GM18870 (cell line): ENCODE measurements at regions not wholly inside any gene's neighbourhood (a gene's known extent, or its start where the extent isn't known, plus 50 kb on each side); places are given as distances from the start of the nearest gene placed in this dataset.

ENCODE experiments used
- ATAC-seq: cut with Tn5 transposase; IDR thresholded peaks from one replicate; pipeline ENCODE4 v1.9.1; 2021; ENCODE audit warnings: moderate library complexity; ENCODE audit not compliant: unreplicated experiment

DNA sequence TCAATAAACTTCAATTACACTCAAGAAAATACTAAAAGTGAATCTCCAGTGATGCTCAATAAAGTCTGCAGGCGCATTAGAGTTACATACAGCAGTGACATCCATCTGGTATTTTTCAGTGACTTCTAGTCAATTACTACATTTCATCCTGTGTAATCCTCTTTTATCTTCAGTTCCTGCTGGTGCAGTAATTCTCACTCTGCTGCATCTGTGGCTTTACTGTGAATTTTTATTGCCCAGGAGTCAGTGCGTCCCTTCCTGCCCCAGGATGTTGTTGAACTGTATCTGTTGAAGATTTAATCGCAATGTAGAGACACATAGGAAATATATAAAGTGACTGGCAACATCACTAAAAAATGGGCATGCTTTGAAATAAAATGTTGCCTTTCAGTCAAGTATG, 196.3 kb upstream of the TMTC4 start:
- ATAC-seq = no peak

DNA sequence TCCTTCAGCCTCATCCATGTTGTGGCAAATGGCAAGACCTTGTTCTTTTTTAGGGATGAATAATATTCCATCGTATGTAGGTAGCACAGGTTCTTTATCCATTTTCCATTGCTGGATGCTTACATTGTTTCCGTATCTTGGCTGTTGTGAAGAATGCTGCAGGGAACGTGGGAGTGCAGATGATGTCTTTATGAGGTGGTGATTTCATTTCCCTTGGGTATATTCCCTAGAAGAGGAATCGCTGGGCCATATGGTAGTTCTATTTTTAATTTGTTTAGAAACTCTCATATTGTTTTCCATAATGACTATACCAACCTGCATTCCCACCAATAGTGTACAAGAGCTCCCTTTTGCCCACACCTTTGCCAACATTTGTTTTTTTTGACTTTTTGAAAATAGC, 186.3 kb upstream of the TMTC4 start:
- no peak for ATAC-seq

DNA sequence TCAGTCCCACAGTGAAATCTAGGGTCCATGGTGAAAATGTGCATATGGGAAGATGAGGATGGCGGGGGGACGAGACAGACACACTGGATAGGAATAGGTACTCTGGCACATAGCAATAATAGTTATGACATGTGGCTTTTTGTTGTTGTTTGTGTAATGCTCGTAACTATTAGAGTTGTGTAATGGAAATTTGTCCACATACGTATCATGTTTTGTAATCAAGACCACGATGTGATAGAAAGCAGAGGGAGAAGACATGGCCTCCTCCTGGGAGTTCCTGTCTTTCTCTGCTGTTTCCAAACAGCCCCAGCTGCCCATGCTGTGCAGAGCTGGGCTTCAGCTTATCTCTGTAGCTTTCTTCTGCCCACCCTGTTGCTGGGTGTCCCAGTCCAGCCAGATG, 185.3 kb upstream of the TMTC4 start:
- ATAC-seq = no peak

DNA sequence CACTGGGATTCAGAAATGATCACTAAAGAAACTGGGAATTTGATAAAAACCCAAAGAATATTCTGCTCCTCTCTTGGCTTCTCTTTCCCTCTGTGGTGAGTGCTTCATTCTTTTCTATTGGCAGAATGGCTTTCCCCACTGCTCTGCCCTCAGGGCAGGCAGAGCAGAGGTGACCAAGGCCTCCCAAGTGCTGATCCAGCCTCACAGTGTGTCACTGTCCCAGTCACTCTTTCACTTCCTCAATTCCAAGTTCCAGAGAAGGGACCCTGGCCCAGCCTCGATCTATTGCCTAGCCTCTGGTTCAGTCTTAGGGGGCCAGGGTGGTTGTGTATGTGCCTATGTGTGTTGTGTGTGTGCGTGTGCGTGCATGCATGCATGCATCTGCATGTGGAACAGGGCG, 180.6 kb upstream of the TMTC4 start:
- ATAC-seq = no peak

DNA sequence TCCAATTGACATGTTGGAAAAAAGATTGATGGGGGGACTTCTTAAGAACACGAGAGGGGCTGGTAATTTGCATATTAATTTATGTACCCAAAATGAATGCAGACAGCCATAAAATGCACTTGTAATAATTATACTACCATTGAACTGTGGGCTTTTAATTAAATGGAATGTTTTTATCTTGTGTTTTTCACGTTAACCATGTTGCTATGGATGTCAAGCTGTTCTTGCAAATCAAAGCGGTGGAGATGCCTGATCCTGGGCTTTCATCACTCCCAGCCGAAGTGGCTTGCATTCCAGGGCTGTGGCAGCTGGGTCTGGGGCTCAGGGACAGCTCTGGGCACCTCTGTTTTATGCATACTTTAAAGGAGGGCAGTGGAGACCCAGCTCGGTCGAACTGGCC, 179.4 kb upstream of the TMTC4 start:
- ATAC-seq = no peak

DNA sequence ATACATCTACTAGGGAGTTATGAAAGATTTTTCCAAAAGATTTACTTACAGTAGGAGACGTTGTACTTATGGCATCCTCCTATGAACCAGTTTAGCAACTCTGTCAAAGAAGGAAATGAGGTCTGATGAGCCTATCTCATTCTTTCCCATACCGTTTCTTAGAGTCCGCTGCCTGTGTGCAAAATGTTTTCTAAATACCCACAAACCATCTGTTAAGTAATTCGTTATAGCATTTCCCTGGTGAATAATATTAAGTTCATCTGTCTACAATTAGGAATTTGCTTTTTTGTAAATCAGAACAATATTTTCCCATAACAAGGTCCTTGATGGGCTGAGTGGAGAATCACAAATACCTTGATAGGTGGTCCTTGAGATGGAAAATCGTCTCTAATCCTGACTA, 178.8 kb upstream of the TMTC4 start:
- ATAC-seq = no peak

DNA sequence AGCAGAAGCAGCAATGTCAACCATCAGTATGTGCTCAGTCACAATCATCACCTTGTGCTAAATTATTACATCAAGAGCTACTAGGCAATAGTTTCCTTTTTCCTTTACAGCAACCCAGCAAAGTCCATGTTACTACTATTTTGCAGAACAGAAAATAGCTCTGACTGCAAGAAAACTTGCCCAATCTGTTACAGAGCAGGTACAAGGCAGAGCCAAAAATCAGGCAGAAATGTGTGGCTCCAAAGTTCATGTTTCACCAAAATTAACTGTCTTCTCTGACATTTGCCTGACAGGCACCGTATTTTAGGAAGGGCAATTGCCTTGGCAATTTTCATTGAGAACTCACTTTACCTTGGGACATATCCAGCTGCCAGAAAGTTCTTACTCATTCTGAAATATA, 177.6 kb upstream of the TMTC4 start:
- no peak for ATAC-seq

DNA sequence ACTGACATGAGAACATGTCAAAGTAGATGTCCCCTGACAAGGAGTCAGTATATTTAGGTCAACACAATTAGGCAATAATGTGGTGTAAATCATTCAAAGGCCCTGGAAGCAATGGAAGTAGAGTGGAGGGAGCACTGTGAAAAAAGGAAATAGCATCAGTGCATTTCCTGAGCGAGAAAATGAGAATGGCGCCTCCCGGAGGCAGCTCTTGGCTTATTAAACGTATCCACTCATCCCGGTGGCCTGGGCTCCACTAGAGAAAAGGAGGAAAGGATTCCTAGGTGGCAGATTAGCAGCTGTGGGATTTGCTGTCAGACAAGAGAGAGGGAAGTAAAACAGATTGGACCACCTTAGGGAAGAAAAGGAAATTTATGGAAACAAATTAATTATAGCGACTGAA, 173.7 kb upstream of the TMTC4 start:
- ATAC-seq = no peak

DNA sequence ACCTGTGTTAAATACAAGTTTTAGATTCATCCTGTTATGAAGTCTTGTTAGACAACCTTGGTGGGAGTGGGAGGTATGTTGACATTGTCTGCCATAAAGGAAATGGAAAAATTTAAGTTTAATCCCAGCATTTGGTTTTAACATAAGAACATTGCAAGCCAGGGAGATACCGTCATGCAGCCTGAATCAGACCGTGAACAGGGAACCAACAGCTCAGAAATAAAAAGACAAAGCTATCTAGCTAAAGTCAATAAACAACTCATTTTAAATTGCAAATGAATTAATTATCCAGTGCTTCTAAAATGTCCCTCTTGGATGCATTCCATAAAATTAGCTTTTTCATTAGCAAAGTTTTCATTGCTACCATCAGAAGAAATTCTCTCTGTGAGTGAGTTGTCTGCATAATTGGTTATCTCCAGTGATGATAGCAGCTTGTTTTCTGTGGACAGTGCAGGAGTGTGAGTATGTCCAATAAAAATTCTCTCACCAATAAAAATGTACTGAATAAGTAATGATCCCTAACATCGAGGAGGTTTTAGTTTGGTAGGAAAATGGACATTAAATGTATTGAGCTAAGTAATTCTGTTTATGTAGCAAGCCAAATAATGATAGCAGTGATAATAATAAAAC, 170.6 kb upstream of the TMTC4 start:
- no peak for ATAC-seq

DNA sequence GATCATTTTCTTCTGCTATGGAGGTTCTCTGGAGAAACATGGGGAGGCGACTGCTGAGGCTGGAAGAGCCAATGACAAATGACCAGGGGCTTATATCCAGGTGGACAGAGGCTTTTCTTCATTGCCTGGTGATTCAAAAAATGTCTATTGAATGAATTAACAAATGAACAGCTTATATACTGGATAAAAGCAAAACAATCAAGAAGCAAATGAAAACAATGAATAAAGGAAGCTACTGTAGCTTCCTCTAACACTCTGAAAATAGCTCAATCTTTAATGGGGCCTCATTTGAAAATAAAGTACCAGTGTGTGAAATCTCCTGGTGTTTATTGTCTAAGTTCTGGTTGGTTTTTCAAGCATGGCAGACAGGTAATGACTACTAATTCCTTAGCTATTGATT, 167.5 kb upstream of the TMTC4 start:
- ATAC-seq = no peak

DNA sequence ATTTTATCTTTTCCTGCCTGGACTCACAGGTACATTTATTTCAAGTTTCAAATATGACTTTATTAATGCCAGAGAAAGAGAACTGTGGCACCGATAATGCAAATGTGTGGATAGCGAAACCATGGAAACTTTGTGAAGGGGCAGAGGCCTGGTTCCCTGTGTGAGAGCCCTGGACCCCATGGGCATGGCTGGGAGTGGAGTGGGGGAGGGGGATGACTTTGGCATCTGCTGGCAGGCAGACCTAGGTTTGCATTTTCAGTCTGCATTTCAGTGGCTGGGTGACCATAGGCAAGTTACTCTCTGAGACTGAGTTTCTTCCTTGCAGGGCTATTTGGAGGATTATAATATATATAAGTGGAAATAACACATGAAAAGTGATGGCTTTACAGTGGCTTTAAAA, 163.8 kb upstream of the TMTC4 start:
- no peak for ATAC-seq

DNA sequence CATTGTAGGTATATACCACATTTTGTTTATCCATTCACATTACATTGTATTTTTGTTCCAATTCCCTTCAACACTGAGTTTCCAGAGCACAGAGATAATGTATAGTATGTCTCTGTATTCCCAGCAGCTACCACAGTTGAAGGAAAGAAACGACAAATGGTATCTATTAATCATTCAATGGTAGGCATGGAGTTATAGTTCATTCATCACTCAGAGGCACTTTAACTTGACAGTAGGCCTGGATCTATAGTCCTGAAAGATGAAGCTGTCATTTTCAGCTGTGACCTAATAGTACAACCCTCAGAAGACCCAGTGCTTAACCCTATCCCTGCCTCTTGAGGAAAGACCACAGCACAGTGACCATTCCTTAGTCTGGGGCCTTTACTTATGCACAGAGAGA, 163.0 kb upstream of the TMTC4 start:
- no peak for ATAC-seq

DNA sequence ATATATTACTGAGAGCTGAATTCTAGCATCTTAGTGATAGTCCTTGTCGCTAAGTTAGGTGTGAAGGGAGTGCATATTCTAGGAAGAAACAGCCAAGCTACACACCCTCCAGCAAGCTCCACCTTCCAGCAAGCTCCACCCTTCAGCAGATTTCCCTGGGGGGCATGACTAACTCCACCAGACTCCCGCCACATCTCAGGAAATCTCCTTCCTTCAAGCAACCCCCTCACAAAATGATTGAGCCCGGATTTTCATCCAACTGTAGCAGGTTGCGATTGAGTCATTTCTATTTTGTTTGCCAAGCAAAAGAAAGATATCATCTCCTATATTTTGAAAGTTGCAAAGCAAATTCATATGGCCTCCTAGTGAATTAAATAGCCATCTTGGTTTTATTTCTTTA, 162.1 kb upstream of the TMTC4 start:
- ATAC-seq = no peak

DNA sequence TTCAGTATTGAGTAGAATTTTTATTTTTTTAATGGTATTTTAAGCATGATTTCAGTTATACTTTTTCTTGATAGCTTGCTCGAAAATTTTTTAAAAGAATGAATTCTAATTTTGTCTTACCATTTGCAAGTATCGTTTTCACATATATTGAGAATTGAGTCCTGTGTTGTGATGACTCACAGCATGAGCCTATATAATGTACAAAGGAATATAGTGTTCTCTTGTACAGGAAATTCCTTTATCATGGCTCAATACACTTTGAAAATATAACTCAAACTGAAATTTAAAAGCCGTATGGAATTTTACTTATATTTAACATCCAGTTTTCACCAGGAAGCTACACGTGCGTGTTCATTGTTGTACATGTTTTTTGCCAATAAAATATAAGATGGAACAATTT, 161.1 kb upstream of the TMTC4 start:
- ATAC-seq = no peak

DNA sequence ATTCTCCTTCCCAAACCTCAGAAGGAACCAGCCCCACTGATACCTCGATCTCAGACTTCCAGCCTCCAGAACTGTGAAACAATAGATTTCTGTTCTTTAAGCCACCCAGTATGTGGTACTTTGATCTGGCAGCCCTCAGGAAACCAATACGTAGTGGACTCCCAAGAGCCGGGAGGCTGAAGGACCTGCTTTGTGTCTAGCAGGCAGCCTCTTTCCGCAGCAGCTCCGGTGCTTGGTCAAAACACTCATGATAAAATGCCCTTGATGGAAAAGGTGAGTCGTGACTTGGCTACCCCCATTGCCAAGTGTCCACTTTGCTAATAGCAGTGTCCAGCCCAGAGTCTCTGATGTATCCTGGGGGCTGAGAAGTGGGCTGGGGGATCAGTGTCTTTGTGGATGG, 158.8 kb upstream of the TMTC4 start:
- ATAC-seq = no peak

DNA sequence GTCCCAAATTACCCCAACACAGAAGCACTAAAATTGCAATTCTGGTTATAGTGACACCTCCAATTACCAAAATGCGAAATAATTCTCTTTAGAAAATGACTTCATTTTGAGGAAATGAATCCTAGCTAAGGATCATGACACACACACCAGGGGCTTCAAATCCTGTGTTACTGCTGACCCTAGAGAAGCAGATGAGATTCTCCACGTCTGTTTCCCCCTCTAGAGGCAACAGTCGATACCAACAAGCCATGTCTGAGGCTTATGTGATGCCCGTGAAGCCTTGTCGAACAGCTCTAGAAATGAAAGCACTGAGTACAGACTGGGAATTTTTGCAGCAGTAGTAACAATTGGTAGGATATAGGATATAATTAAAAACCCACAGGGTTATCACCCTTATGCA, 153.6 kb upstream of the TMTC4 start:
- no peak for ATAC-seq

DNA sequence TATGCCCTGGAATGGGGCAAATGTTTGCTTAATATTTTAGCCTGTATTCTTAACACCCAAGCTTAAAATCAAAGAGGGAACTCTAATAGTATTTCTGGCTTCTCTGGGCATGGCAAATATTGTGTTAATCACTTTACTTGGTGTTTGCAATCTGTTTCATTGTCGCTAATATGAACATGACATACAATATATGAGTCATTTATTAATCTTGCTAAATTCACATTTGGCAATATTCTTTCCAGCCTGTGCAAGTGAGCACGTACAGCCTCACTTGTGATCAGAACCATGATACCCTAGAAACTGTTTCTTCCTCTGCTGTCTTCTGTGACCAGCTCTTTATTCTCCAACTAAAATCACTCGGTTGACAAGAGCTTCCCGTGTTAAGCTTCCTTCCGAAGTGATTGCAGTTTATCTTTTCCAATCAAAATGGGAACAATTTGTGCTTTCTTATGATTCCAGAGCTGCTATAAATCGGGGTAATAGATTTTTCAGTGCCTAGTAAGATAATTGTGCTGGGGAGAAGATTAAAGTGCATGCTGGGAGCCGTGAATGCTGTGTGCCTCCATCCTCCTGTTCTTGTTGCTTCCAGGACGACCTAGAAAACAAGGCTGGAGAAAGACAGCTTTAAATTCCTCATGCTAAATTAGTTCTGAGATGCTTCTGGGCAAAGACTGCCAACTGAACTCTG, 153.0 kb upstream of the TMTC4 start:
- no peak for ATAC-seq

DNA sequence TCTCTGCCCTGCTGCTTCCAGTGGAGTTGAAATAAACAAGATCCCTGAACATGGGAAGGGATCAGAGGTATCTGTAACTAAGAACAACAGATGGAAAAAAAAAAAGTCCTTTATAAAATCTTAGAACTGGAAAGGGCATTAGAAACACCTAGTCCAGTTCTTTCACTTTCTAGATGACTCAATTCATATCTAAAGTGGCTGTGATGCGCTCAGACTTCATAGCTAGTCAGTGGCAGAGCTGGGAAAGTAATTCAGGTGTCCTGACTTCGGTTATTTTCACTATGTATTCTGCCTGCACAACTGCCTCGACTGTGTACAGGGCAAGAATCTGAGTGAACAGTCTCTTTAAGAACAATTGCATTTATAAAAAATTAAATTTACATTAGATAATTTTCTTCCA, 151.8 kb upstream of the TMTC4 start:
- peak; percentile 69 for ATAC-seq

DNA sequence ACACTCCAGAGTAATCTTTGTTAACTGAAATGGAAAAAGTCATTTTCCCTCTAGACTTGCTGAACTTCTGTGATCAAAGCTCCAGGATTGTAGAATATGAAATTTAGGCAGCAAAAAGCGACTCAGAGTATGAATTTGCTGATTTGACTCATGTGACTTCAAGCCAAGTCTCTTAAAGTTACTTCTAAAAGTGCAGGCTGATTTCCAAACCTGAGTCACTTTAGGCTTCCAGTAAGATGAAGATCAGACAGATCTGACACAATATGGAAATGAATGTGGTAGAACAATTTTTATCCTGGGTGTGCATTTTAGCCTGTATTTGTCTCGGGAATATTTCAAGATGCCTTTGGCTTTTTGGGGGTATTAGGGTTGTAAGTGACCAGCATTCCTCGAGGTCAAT, 151.0 kb upstream of the TMTC4 start:
- ATAC-seq = no peak

DNA sequence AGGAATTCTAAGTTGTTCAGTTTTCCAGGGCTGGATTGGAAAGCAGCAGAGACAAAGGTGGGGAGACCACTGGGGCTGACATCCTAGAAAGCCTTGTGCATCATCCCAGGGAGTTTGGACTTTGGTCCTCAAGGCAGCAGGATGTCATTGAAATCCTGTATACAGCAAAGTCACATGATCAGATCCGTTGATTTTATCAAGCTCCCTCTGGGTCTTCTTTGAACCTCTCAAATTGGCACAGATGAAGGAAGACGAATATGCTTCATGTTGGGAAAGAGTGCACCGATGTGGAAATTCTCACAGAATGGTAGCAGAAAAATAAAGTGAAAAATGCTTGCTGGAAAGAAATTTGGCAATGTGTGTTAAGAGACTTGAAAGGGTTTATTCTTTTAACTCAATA, 149.8 kb upstream of the TMTC4 start:
- ATAC-seq = no peak

DNA sequence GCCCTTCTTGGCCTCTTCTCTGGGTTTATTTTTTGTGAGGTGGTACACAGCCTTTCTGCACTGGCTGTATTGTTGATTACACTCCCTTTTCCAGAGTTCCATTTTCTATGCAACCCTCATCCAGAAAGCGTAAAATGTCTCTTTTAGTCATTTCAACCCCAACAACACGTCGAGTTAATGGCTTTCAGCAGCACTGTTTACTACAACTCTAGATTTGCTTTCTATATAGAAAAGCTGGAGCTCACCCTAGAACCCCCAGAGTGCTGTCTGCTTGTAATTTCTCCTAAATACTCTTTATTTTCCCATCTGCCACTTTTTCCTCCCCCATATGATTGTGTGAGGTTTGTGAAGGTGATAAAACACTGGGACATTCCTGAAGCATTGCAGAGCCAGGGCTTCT, 148.9 kb upstream of the TMTC4 start:
- ATAC-seq = no peak

DNA sequence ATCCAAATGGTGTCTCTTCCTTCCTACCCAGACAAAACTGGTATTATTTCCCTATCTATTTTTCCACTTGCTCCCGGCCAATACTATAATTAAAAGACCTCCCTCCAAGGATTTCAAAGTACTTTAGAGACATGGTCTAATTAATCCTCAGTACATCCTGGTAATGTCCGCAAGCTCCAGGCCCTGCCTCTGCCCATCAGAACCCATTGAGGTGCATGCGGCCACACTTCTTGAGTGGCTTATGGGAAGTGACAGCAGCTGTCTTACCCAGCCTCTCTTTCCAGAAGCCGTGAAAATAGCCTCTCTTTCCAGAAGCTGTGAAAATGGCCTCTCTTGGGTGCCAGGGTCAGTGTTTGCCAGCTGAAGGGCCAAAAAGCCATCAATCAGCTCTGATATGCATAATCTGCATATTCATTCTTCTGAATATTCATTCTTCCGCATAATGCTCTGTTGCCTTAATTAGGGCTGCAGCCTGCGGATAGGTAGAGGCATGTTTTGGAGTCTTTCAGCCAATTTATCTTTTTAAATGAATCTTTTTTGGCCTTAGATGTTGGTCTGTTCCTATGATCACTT, 148.4 kb upstream of the TMTC4 start:
- ATAC-seq = no peak

DNA sequence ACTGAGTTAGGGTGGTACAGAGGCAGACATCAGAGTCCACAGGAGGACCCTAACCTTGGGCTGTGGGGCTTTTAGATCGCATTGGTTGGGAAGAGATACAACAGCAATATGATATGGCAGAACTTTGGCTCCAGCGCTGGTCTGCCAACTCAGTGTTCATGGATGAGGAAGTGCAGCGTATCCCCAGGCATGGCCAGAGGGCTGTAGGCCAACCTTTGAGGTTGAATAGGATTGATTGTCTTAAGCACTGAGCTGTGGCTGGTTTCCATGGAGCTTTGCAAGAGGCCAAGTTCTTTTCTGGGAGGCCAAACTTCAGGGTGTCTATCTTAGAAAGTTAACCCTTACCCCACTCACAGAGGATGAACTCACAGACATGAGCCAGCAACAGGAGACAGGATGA, 144.1 kb upstream of the TMTC4 start:
- no peak for ATAC-seq
